HCT116 (cell line): ENCODE measurements at regions not wholly inside any gene's neighbourhood (a gene's known extent, or its start where the extent isn't known, plus 50 kb on each side); places are given as distances from the start of the nearest gene placed in this dataset.

ENCODE experiments used
- ATAC-seq: fragments of 200-7000 bp; cut with Tn5 transposase; 2 replicates; pipeline ENCODE4 v1.9.1; 2020; ENCODE audit warnings: mild to moderate bottlenecking, moderate library complexity
- BruUV-seq: library from RNA; stranded (reverse); fragments of 400-500 nt; replicated peaks from 2 replicates; lab custom pipeline; 2021; lab: Mats Ljungman, UMichigan
- CTCF ChIA-PET: fragments of 300-600 bp; sonication (Branson Sonifier 250); formaldehyde crosslinking; loops from one replicate; lab custom pipeline; 2021; ENCODE audit warnings: antibody characterized with exemption; lab: Charles Lee
- POLR2A ChIA-PET: fragments of 300-600, 350-600 bp; sonication (Branson Sonifier 250); formaldehyde crosslinking; loops from one replicate; lab custom pipeline; 2021; ENCODE audit warnings: antibody characterized with exemption; lab: Charles Lee
- RAD21 ChIA-PET, 2 experiments: fragments of 300-600 bp; sonication (Branson Sonifier 250); formaldehyde crosslinking; loops; one replicate each; lab custom pipeline; 2023; ENCODE audit warnings: low total read pairs in 2 of 2; ENCODE audit not compliant: uncharacterized antibody in 2 of 2, unreplicated experiment in 2 of 2, low non-redundant PET in 1 of 2; lab: Charles Lee
- DNase-seq: peaks from one replicate; pipeline ENCODE4 v3.0.0-alpha.2; 2010; ENCODE audit warnings: low read depth, low spot score
- H2AFZ ChIP-seq: fragments of 200-600 bp; shearing (Covaris generic), sonication (generic); 2 replicates; pipeline ENCODE4 v1.6.1; 2017; ENCODE audit warnings: low read depth, mixed run types, mixed read lengths, antibody characterized with exemption, low read length; ENCODE audit not compliant: poor library complexity, severe bottlenecking
- H3K27ac ChIP-seq: 2 replicates; pipeline ENCODE4 v1.5.1; 2012; ENCODE audit warnings: low read depth, low read length
- H3K27me3 ChIP-seq: fragments of 200-600 bp; sonication (generic); 2 replicates; pipeline ENCODE4 v1.6.1; 2016; ENCODE audit warnings: mixed run types, low read length, mixed read lengths; ENCODE audit not compliant: insufficient read depth
- H3K36me3 ChIP-seq, 2 experiments: fragments of 200-500 bp in 1 of 2; fragments of 200-600 bp in 1 of 2; sonication (Bioruptor generic) in 1 of 2; sonication (generic) in 1 of 2; 2 replicates each; pipeline versions ENCODE4 v1.5.1 to v1.6.1; 2014 to 2016; ENCODE audit warnings: low read length in 2 of 2, inconsistent platforms in 1 of 2, mixed read lengths in 1 of 2, mixed run types in 1 of 2; ENCODE audit not compliant: insufficient read depth in 2 of 2, control insufficient read depth in 1 of 2
- H3K4me1 ChIP-seq, 2 experiments: fragments of 200-600 bp in 1 of 2; sonication (generic) in 1 of 2; 2 replicates each; pipeline versions ENCODE4 v1.5.1 to v1.6.1; 2012 to 2017; ENCODE audit warnings: low read length in 2 of 2, inconsistent platforms in 1 of 2, mild to moderate bottlenecking in 1 of 2, mixed read lengths in 1 of 2, mixed run types in 1 of 2, moderate library complexity in 1 of 2; ENCODE audit not compliant: insufficient read depth in 2 of 2, control insufficient read depth in 1 of 2
- H3K4me2 ChIP-seq: fragments of 200-600 bp; sonication (generic); 2 replicates; pipeline ENCODE4 v1.6.1; 2017; ENCODE audit warnings: mixed run types, low read length, mixed read lengths
- H3K4me3 ChIP-seq, 2 experiments: fragments of 200-600 bp in 1 of 2; sonication (generic) in 1 of 2; replicated peaks in 1 of 2; 2 replicates each; pipeline ENCODE4 v1.5.1; 2011 to 2016; ENCODE audit warnings: low read length in 2 of 2, control low read depth in 1 of 2, low read depth in 1 of 2, mild to moderate bottlenecking in 1 of 2, mixed read lengths in 1 of 2, mixed run types in 1 of 2
- H3K79me2 ChIP-seq: fragments of 200-600 bp; sonication (generic); 2 replicates; pipeline ENCODE4 v1.6.1; 2017; ENCODE audit warnings: mild to moderate bottlenecking, mixed run types, low read length, moderate library complexity, mixed read lengths; ENCODE audit not compliant: insufficient read depth
- H3K9ac ChIP-seq: fragments of 200-600 bp; sonication (generic); 2 replicates; pipeline ENCODE4 v1.6.1; 2016; ENCODE audit warnings: low read length, mixed read lengths
- H3K9me2 ChIP-seq: fragments of 200-600 bp; sonication (generic), shearing (Covaris generic); 2 replicates; pipeline ENCODE4 v1.6.1; 2017; ENCODE audit warnings: mixed run types, mild to moderate bottlenecking, moderate library complexity; ENCODE audit not compliant: insufficient read depth
- H3K9me3 ChIP-seq, 2 experiments: fragments of 200-500 bp in 1 of 2; fragments of 200-600 bp in 1 of 2; sonication (Bioruptor generic) in 1 of 2; sonication (generic) in 1 of 2; 2 replicates each; pipeline ENCODE4 v1.6.1; 2014 to 2017; ENCODE audit warnings: low read length in 2 of 2, mixed read lengths in 2 of 2, inconsistent platforms in 1 of 2, low read depth in 1 of 2, mild to moderate bottlenecking in 1 of 2, mixed run types in 1 of 2, moderate library complexity in 1 of 2; ENCODE audit not compliant: control insufficient read depth in 1 of 2, insufficient read depth in 1 of 2
- H4K20me1 ChIP-seq: fragments of 200-600 bp; sonication (generic), shearing (Covaris generic); 2 replicates; pipeline ENCODE4 v1.6.1; 2017; ENCODE audit warnings: mixed run types, mild to moderate bottlenecking, moderate library complexity; ENCODE audit not compliant: insufficient read depth
- ELF1 ChIP-seq: IDR thresholded peaks from 2 replicates; pipeline ENCODE4 v1.6.1; 2012; ENCODE audit warnings: low read depth, borderline replicate concordance
- EZH2phosphoT487 ChIP-seq: fragments of 200-600 bp; IDR thresholded peaks from 2 replicates; pipeline ENCODE4 v1.6.1; 2018; ENCODE audit warnings: antibody characterized with exemption, borderline replicate concordance
- POLR2A ChIP-seq: IDR thresholded peaks from 2 replicates; pipeline ENCODE4 v1.7.0; 2011; ENCODE audit warnings: borderline replicate concordance; ENCODE audit not compliant: insufficient read depth, insufficient read length; ENCODE audit errors: extremely low read depth
- POLR2AphosphoS5 ChIP-seq: IDR thresholded peaks from 2 replicates; pipeline ENCODE4 v1.6.1; 2011; ENCODE audit warnings: mild to moderate bottlenecking, low read depth, low read length, moderate library complexity
- SIN3A ChIP-seq: IDR thresholded peaks from 2 replicates; pipeline ENCODE4 v1.6.1; 2012; ENCODE audit warnings: low read depth
- SRF ChIP-seq: IDR thresholded peaks from 2 replicates; pipeline ENCODE4 v1.6.1; 2012; ENCODE audit warnings: low read depth
- TCF7L2 ChIP-seq: IDR thresholded peaks from 2 replicates; pipeline ENCODE4 v1.7.0; 2011; ENCODE audit warnings: borderline replicate concordance, inconsistent platforms; ENCODE audit not compliant: insufficient read depth, insufficient read length; ENCODE audit errors: extremely low read depth
- ZFX ChIP-seq: fragments of 450-650 bp; IDR thresholded peaks from 2 replicates; pipeline ENCODE4 v1.6.1; 2017
- intact Hi-C: fragments of 100-400 bp; cut with micrococcal nuclease; formaldehyde crosslinking; loops from 2 replicates; pipeline ENCODE4 v1.10.0; 2022
- TF ChIP-seq, protein P1 (sequence below): IDR thresholded peaks from 2 replicates; pipeline ENCODE4 v1.6.1; 2012
- TF ChIP-seq, protein P2 (sequence below), 3 experiments: fragments of 200-600 bp in 1 of 3; sonication (generic) in 1 of 3; IDR thresholded peaks in 2 of 3; conservative IDR thresholded peaks in 1 of 3; 2 replicates each; pipeline ENCODE4 v1.5.1; 2012 to 2017; ENCODE audit warnings: low read depth in 2 of 3, low read length in 2 of 3, antibody characterized with exemption in 1 of 3, borderline replicate concordance in 1 of 3, control low read depth in 1 of 3, mild to moderate bottlenecking in 1 of 3, mixed read lengths in 1 of 3, mixed run types in 1 of 3, moderate library complexity in 1 of 3; ENCODE audit not compliant: insufficient read depth in 1 of 3

DNA sequence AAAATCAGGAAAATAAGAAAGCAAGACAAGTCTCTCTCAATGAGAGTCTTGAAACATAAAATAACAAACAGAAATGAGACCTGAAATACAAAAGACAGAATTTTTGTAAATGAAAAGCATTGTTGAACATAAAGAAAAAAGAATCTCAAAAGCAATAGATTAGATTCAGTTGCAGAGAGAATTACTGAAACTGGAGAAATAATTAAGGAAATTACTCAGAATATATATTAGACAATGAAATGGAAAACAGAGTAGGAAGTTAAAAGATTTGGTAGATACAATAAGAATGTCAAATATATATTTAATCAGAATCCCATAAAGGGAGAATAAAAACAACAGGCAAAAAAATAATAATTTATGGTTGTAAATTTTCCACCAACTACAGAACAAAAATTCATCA is 308.3 kb downstream of the CRPPA start:
- ATAC-seq (no peak), DNase-seq (no peak)
- TF ChIP-seq, protein P1, sequence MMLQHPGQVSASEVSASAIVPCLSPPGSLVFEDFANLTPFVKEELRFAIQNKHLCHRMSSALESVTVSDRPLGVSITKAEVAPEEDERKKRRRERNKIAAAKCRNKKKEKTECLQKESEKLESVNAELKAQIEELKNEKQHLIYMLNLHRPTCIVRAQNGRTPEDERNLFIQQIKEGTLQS, result no peak
- TF ChIP-seq SIN3A, result no peak
- no peak for TF ChIP-seq TCF7L2
- no peak for TF ChIP-seq POLR2AphosphoS5
- TF ChIP-seq, protein P2, sequence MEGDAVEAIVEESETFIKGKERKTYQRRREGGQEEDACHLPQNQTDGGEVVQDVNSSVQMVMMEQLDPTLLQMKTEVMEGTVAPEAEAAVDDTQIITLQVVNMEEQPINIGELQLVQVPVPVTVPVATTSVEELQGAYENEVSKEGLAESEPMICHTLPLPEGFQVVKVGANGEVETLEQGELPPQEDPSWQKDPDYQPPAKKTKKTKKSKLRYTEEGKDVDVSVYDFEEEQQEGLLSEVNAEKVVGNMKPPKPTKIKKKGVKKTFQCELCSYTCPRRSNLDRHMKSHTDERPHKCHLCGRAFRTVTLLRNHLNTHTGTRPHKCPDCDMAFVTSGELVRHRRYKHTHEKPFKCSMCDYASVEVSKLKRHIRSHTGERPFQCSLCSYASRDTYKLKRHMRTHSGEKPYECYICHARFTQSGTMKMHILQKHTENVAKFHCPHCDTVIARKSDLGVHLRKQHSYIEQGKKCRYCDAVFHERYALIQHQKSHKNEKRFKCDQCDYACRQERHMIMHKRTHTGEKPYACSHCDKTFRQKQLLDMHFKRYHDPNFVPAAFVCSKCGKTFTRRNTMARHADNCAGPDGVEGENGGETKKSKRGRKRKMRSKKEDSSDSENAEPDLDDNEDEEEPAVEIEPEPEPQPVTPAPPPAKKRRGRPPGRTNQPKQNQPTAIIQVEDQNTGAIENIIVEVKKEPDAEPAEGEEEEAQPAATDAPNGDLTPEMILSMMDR (IDR thresholded peaks at IDR 0.05 in 2 of 3, conservative IDR thresholded peaks at IDR 0.05 in 1 of 3; ENCODE audit: borderline replicate concordance in 1 of 3, insufficient read depth in 1 of 3, low read depth in 2 of 3, low read length in 2 of 3), result no peak
- no peak for TF ChIP-seq ZFX
- Histone ChIP-seq H3K9me3 (0 out of 4 replicates have a peak, but pooled peaks cover 0 to 4% of the 10 kb centered on the region in 2 experiments), H3K27ac (no peak overlapping the region), H3K9me2 (no peaks in the 10 kb centered on the region), H2AFZ (peak overlapping the region; percentile 39), H4K20me1 (no peaks in the 10 kb centered on the region), H3K36me3 (no peaks in the 10 kb centered on the region), H3K79me2 (no peaks in the 10 kb centered on the region), H3K4me2 (no peak overlapping the region), H3K4me1 (no peaks in the 10 kb centered on the region), H3K4me3 (no peak overlapping the region), H3K27me3 (no peaks in the 10 kb centered on the region), H3K9ac (no peak overlapping the region)
- CTCF ChIA-PET, result no interaction called here
- POLR2A ChIA-PET, result no interaction called here
- intact Hi-C loops, result loop anchor here (10.0 kb wide), 1 partner anchor 1192 kb away; no protein-coding TSS in a partner anchor
- BruUV-seq, result no TSS peak
- RAD21 ChIA-PET, result no interaction called here

DNA sequence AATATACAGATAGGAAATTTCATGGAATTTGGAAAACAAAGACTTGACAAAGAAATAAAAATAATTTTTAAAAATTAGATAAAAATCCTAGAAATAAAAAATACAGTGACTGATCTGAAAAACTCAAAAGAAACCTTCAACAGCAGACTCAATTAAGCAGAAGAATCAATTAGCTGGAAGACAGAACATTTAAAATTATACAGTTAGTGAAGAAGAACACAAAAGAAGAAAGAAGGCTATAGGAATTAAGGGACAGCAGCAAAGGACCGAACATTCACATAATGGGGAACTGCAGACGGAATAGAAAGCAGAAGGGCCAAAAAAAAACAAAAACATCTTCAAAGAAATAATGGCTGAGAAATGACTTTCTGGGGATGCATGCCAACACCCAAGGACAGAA is 314.5 kb downstream of the CRPPA start:
- no peak overlapping the region for H3K4me3 ChIP-seq
- peaks cover 4 to 8% of the 10 kb centered on the region in 2 experiments for H3K9me3 ChIP-seq
- ChIA-PET CTCF (no interaction called here), POLR2A (no interaction called here), RAD21 (no interaction called here)
- H3K79me2 ChIP-seq, result no peaks in the 10 kb centered on the region
- no peak for DNase-seq
- BruUV-seq, result no TSS peak
- H3K4me2 ChIP-seq, result no peak overlapping the region
- no peak overlapping the region for H3K9ac ChIP-seq
- no peak for ATAC-seq
- no peaks in the 10 kb centered on the region for H3K4me1 ChIP-seq
- TF ChIP-seq EZH2phosphoT487 (no peak), POLR2A (no peak), ELF1 (no peak), SRF (no peak)
- TF ChIP-seq, protein P2 (IDR thresholded peaks at IDR 0.05 in 2 of 3, conservative IDR thresholded peaks at IDR 0.05 in 1 of 3; ENCODE audit: borderline replicate concordance in 1 of 3, insufficient read depth in 1 of 3, low read depth in 2 of 3, low read length in 2 of 3), result no peak
- H3K36me3 ChIP-seq, result no peaks in the 10 kb centered on the region
- H3K9me2 ChIP-seq, result no peaks in the 10 kb centered on the region
- intact Hi-C loops, result no loop called here
- no peak overlapping the region for H2AFZ ChIP-seq
- no peaks in the 10 kb centered on the region for H4K20me1 ChIP-seq
- no peaks in the 10 kb centered on the region for H3K27me3 ChIP-seq
- H3K27ac ChIP-seq, result no peak overlapping the region
